ENCODE measurements at regions not wholly inside any gene's neighbourhood (a gene's known extent, or its start where the extent isn't known, plus 50 kb on each side); places are given as distances from the start of the nearest gene placed in this dataset.

DNA sequence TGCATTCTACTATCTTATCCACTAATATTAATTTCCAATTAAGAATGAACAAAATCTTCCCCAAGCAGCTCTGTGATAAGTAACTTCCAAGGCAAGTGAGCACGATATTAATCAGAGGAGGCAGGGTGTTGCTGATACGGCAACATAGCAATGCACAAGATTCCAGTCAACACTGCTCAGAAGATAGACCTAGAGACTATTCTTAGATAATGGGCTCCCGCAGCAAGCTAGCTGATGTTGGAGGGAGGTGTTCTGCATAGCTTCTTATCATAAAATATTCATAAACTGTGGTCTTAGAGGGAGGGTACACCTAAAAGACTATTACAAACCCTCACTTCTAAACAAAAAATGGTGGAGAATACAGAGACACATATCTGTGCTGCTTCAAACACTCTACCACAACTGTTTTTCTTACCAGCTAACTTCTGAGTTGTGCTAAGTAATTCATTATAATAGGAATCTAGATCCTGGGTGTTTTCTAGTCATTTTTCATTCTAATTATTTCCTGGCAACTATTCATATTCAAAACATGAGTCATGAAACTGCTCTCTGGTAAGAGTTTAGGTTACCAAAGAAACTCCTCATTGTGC is 382.0 kb upstream of the SOX14 start:
- Histone ChIP-seq H4K20me1 (ENCODE audit: control insufficient read depth, extremely low read depth, insufficient read depth, low read length) (no peaks in the 10 kb centered on the region), H2AFZ (ENCODE audit: control insufficient read depth, low read length) (no peak overlapping the region), H3K4me3 (ENCODE audit: control insufficient read depth in 2 of 3, extremely low read depth in 1 of 3, insufficient read depth in 2 of 3, low read depth in 1 of 3, low read length in 3 of 3) (no peak overlapping the region), H3K4me2 (ENCODE audit: control insufficient read depth, extremely low read depth, insufficient read depth, low read depth, low read length) (no peak overlapping the region), H3K79me2 (ENCODE audit: control insufficient read depth, insufficient read depth, low read length) (no peaks in the 10 kb centered on the region), H3K9me3 (ENCODE audit: control insufficient read depth, low read depth, low read length) (no peaks in the 10 kb centered on the region), H3K9ac (ENCODE audit: control insufficient read depth, extremely low read depth, insufficient read depth, low read length) (no peak overlapping the region), H3K36me3 (ENCODE audit: control insufficient read depth in 2 of 2, extremely low read depth in 1 of 2, insufficient read depth in 2 of 2, low read length in 2 of 2) (no peaks in the 10 kb centered on the region), H3K4me1 (ENCODE audit: control insufficient read depth, extremely low read depth, insufficient read depth, low read length) (no peaks in the 10 kb centered on the region), H3K27ac (ENCODE audit: control insufficient read depth, insufficient read depth, low read length) (no peak overlapping the region), H3K9me1 (ENCODE audit: control insufficient read depth, extremely low read depth, insufficient read depth, low read length) (no peaks in the 10 kb centered on the region), H3K27me3 (ENCODE audit: control insufficient read depth, extremely low read depth, insufficient read depth, low read length) (no peaks in the 10 kb centered on the region)
- no peak for TF ChIP-seq EZH2 (IDR thresholded peaks at IDR 0.05; ENCODE audit: low read length)
- TF ChIP-seq, protein P1, sequence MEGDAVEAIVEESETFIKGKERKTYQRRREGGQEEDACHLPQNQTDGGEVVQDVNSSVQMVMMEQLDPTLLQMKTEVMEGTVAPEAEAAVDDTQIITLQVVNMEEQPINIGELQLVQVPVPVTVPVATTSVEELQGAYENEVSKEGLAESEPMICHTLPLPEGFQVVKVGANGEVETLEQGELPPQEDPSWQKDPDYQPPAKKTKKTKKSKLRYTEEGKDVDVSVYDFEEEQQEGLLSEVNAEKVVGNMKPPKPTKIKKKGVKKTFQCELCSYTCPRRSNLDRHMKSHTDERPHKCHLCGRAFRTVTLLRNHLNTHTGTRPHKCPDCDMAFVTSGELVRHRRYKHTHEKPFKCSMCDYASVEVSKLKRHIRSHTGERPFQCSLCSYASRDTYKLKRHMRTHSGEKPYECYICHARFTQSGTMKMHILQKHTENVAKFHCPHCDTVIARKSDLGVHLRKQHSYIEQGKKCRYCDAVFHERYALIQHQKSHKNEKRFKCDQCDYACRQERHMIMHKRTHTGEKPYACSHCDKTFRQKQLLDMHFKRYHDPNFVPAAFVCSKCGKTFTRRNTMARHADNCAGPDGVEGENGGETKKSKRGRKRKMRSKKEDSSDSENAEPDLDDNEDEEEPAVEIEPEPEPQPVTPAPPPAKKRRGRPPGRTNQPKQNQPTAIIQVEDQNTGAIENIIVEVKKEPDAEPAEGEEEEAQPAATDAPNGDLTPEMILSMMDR (optimal IDR thresholded peaks at IDR 0.05 in 1 of 3, IDR thresholded peaks at IDR 0.05 in 1 of 3, conservative IDR thresholded peaks at IDR 0.05 in 1 of 3; ENCODE audit: extremely low read depth in 1 of 3, insufficient read depth in 2 of 3, low read length in 3 of 3) = no peak
- FAIRE-seq (no peak), DNase-seq (ENCODE audit: low read depth, low spot score) (no peak)
- dilution Hi-C loops (cut with MboI; ENCODE audit: extremely low pct_ligation_motif_present, low sequenced_read_pairs) = no loop called here

GRCh38 chr3:137385922-137386321 is 378.2 kb upstream of the SOX14 start:
- dilution Hi-C loops (cut with MboI; ENCODE audit: extremely low pct_ligation_motif_present, low sequenced_read_pairs) = no loop called here
- H3K9ac ChIP-seq (ENCODE audit: control insufficient read depth, extremely low read depth, insufficient read depth, low read length) = no peak overlapping the region
- no peak for FAIRE-seq

GRCh38 chr3:137409584-137409983 is 354.5 kb upstream of the SOX14 start:
- FAIRE-seq (no peak), DNase-seq (ENCODE audit: low read depth, low spot score) (no peak)
- dilution Hi-C loops (cut with MboI; ENCODE audit: extremely low pct_ligation_motif_present, low sequenced_read_pairs) = no loop called here

More at GRCh38 chr3:137385922-137386321, 378.2 kb upstream of the SOX14 start:
- H3K4me2 ChIP-seq (ENCODE audit: control insufficient read depth, extremely low read depth, insufficient read depth, low read depth, low read length) = no peak overlapping the region
- no peak overlapping the region for H3K4me3 ChIP-seq (ENCODE audit: control insufficient read depth in 2 of 3, extremely low read depth in 1 of 3, insufficient read depth in 2 of 3, low read depth in 1 of 3, low read length in 3 of 3)
- TF ChIP-seq EZH2 (IDR thresholded peaks at IDR 0.05; ENCODE audit: low read length) = no peak
- no peaks in the 10 kb centered on the region for H3K4me1 ChIP-seq (ENCODE audit: control insufficient read depth, extremely low read depth, insufficient read depth, low read length)
- no peak overlapping the region for H3K27ac ChIP-seq (ENCODE audit: control insufficient read depth, insufficient read depth, low read length)
- no peak overlapping the region for H2AFZ ChIP-seq (ENCODE audit: control insufficient read depth, low read length)
- H4K20me1 ChIP-seq (ENCODE audit: control insufficient read depth, extremely low read depth, insufficient read depth, low read length) = no peaks in the 10 kb centered on the region
- no peaks in the 10 kb centered on the region for H3K9me3 ChIP-seq (ENCODE audit: control insufficient read depth, low read depth, low read length)
- H3K9me1 ChIP-seq (ENCODE audit: control insufficient read depth, extremely low read depth, insufficient read depth, low read length) = no peaks in the 10 kb centered on the region
- no peak for DNase-seq (ENCODE audit: low read depth, low spot score)
- no peaks in the 10 kb centered on the region for H3K27me3 ChIP-seq (ENCODE audit: control insufficient read depth, extremely low read depth, insufficient read depth, low read length)
- no peaks in the 10 kb centered on the region for H3K79me2 ChIP-seq (ENCODE audit: control insufficient read depth, insufficient read depth, low read length)
- no peaks in the 10 kb centered on the region for H3K36me3 ChIP-seq (ENCODE audit: control insufficient read depth in 2 of 2, extremely low read depth in 1 of 2, insufficient read depth in 2 of 2, low read length in 2 of 2)

More at GRCh38 chr3:137409584-137409983, 354.5 kb upstream of the SOX14 start:
- no peak overlapping the region for H3K4me3 ChIP-seq (ENCODE audit: control insufficient read depth in 2 of 3, extremely low read depth in 1 of 3, insufficient read depth in 2 of 3, low read depth in 1 of 3, low read length in 3 of 3)
- H3K9me1 ChIP-seq (ENCODE audit: control insufficient read depth, extremely low read depth, insufficient read depth, low read length) = no peaks in the 10 kb centered on the region
- H3K79me2 ChIP-seq (ENCODE audit: control insufficient read depth, insufficient read depth, low read length) = no peaks in the 10 kb centered on the region
- H3K4me2 ChIP-seq (ENCODE audit: control insufficient read depth, extremely low read depth, insufficient read depth, low read depth, low read length) = no peak overlapping the region
- H3K27me3 ChIP-seq (ENCODE audit: control insufficient read depth, extremely low read depth, insufficient read depth, low read length) = no peaks in the 10 kb centered on the region
- no peak overlapping the region for H2AFZ ChIP-seq (ENCODE audit: control insufficient read depth, low read length)
- no peak overlapping the region for H3K27ac ChIP-seq (ENCODE audit: control insufficient read depth, insufficient read depth, low read length)
- H4K20me1 ChIP-seq (ENCODE audit: control insufficient read depth, extremely low read depth, insufficient read depth, low read length) = no peaks in the 10 kb centered on the region
- H3K4me1 ChIP-seq (ENCODE audit: control insufficient read depth, extremely low read depth, insufficient read depth, low read length) = no peaks in the 10 kb centered on the region
- TF ChIP-seq, protein P1 (optimal IDR thresholded peaks at IDR 0.05 in 1 of 3, IDR thresholded peaks at IDR 0.05 in 1 of 3, conservative IDR thresholded peaks at IDR 0.05 in 1 of 3; ENCODE audit: extremely low read depth in 1 of 3, insufficient read depth in 2 of 3, low read length in 3 of 3) = peak in 1 of 3 experiments; percentile 8
- no peak for TF ChIP-seq EZH2 (IDR thresholded peaks at IDR 0.05; ENCODE audit: low read length)
- H3K9me3 ChIP-seq (ENCODE audit: control insufficient read depth, low read depth, low read length) = no peaks in the 10 kb centered on the region
- no peaks in the 10 kb centered on the region for H3K36me3 ChIP-seq (ENCODE audit: control insufficient read depth in 2 of 2, extremely low read depth in 1 of 2, insufficient read depth in 2 of 2, low read length in 2 of 2)
- no peak overlapping the region for H3K9ac ChIP-seq (ENCODE audit: control insufficient read depth, extremely low read depth, insufficient read depth, low read length)
